Tibial nerve (tissue), 4 donors: ENCODE measurements at regions not wholly inside any gene's neighbourhood (a gene's known extent, or its start where the extent isn't known, plus 50 kb on each side); places are given as distances from the start of the nearest gene placed in this dataset.

Source experiments
- DNase-seq, 2 donors: peaks; one replicate each; pipeline ENCODE4 v3.0.0-alpha.2; 2019; ENCODE audit warnings: low spot score in 2 of 2
- H3K27ac ChIP-seq, 4 donors: fragments of 200-600 bp; sonication (generic) in 3 of 4; one replicate each; pipeline ENCODE4 v1.5.1; 2017 to 2019; ENCODE audit warnings: mild to moderate bottlenecking in 1 of 4
- H3K27me3 ChIP-seq, 2 donors: fragments of 200-600 bp; sonication (generic) in 1 of 2; one replicate each; pipeline versions ENCODE4 v1.5.1 to v1.6.0; 2017 to 2019
- H3K36me3 ChIP-seq, 3 donors: fragments of 200-600 bp; sonication (generic); one replicate each; pipeline ENCODE4 v1.5.1; 2018 to 2019
- H3K4me1 ChIP-seq, 4 donors: fragments of 200-600 bp; sonication (generic) in 3 of 4; one replicate each; pipeline ENCODE4 v1.5.1; 2017 to 2019
- H3K4me3 ChIP-seq, 4 donors: fragments of 200-600 bp; sonication (generic) in 3 of 4; one replicate each; pipeline ENCODE4 v1.5.1; 2017 to 2019; ENCODE audit warnings: mild to moderate bottlenecking in 1 of 4, moderate library complexity in 1 of 4
- H3K9me3 ChIP-seq, 4 donors: fragments of 200-600 bp; sonication (generic) in 3 of 4; one replicate each; pipeline ENCODE4 v1.5.1; 2017 to 2019
- CTCF ChIP-seq, 5 experiments: fragments of 200-600 bp in 3 of 5; fragments of 450-650 bp in 2 of 5; sonication (generic) in 3 of 5; IDR thresholded peaks; one replicate each; pipeline ENCODE4 v1.5.1; 2016 to 2019; ENCODE audit warnings: antibody characterized with exemption in 5 of 5, mild to moderate bottlenecking in 3 of 5, moderate library complexity in 2 of 5
- EP300 ChIP-seq, 2 donors: sonication (generic); formaldehyde crosslinking; IDR thresholded peaks; one replicate each; pipeline ENCODE4 v1.6.1; 2017; ENCODE audit warnings: antibody characterized with exemption in 2 of 2, mild to moderate bottlenecking in 1 of 2
- POLR2A ChIP-seq, 2 donors: fragments of 450-650 bp; IDR thresholded peaks; one replicate each; pipeline ENCODE4 v1.6.1; 2017; ENCODE audit warnings: antibody characterized with exemption in 2 of 2, mild to moderate bottlenecking in 2 of 2, moderate library complexity in 2 of 2
- WGBS, 2 donors: methylation state at CpG; one replicate each; pipeline ENCODE4 v1.1.5; 2018; 5-methylcytosine and 5-hydroxymethylcytosine counted together

- Histone ChIP-seq H3K4me1 (peaks cover 0 to 22% (median 7%) of the 10 kb centered on the region in 4 donors), H3K9me3 (no peaks in the 10 kb centered on the region), H3K27me3 (no peaks in the 10 kb centered on the region), H3K36me3 (no peaks in the 10 kb centered on the region), H3K4me3 (no peak overlapping the region), H3K27ac (peak overlapping the region in 1 of 4 donors; percentile 71)
- no peak for DNase-seq
- 88 to 91% methylated on average over 3 of the region's 3 CpGs for WGBS, 2 donors
- no peak for TF ChIP-seq EP300 (IDR thresholded peaks at IDR 0.05)
- TF ChIP-seq CTCF (IDR thresholded peaks at IDR 0.05), result no peak
- TF ChIP-seq POLR2A (IDR thresholded peaks at IDR 0.05), result no peak
Observed at GRCh38 chr11:128297805-128298204, 289.6 kb downstream of the ETS1 start.

GRCh38 chr11:128297091-128297651 is 290.2 kb downstream of the ETS1 start:
- H3K27me3 ChIP-seq, result no peaks in the 10 kb centered on the region
- no peak for DNase-seq
- no peaks in the 10 kb centered on the region for H3K9me3 ChIP-seq
- TF ChIP-seq POLR2A (IDR thresholded peaks at IDR 0.05), result no peak
- no peak for TF ChIP-seq CTCF (IDR thresholded peaks at IDR 0.05)
- H3K27ac ChIP-seq, result peak overlapping the region in 1 of 4 donors; percentile 31
- 59 to 87% methylated on average over 4 of the region's 4 CpGs for WGBS, 2 donors
- H3K4me3 ChIP-seq, result no peak overlapping the region
- no peaks in the 10 kb centered on the region for H3K36me3 ChIP-seq
- peaks cover 0 to 22% (median 7%) of the 10 kb centered on the region in 4 donors for H3K4me1 ChIP-seq

GRCh38 chr11:128294671-128295050 is 292.7 kb downstream of the ETS1 start:
- H3K27ac ChIP-seq, result no peak overlapping the region
- peaks cover 0 to 43% (median 13%) of the 10 kb centered on the region in 4 donors for H3K4me1 ChIP-seq
- 92 to 100% methylated on average over 1 of the region's 1 CpG for WGBS, 2 donors
- no peak for TF ChIP-seq POLR2A (IDR thresholded peaks at IDR 0.05)
- TF ChIP-seq EP300 (IDR thresholded peaks at IDR 0.05), result no peak
- TF ChIP-seq CTCF (IDR thresholded peaks at IDR 0.05), result no peak
- no peak for DNase-seq
- no peak overlapping the region for H3K4me3 ChIP-seq
- H3K9me3 ChIP-seq, result no peaks in the 10 kb centered on the region
- H3K36me3 ChIP-seq, result no peaks in the 10 kb centered on the region
- no peaks in the 10 kb centered on the region for H3K27me3 ChIP-seq

- WGBS, 2 donors, result 73 to 74% methylated on average over 11 of the region's 11 CpGs
- no peaks in the 10 kb centered on the region for H3K9me3 ChIP-seq
- no peak overlapping the region for H3K4me3 ChIP-seq
- no peaks in the 10 kb centered on the region for H3K27me3 ChIP-seq
- TF ChIP-seq POLR2A (IDR thresholded peaks at IDR 0.05) (no peak), EP300 (IDR thresholded peaks at IDR 0.05) (no peak), CTCF (IDR thresholded peaks at IDR 0.05) (no peak)
- DNase-seq, result no peak
- no peak overlapping the region for H3K27ac ChIP-seq
- no peaks in the 10 kb centered on the region for H3K36me3 ChIP-seq
- H3K4me1 ChIP-seq, result peaks cover 0 to 44% (median 11%) of the 10 kb centered on the region in 4 donors
Observed at GRCh38 chr11:128294001-128294670, 293.2 kb downstream of the ETS1 start.

GRCh38 chr11:128291835-128292234 is 295.5 kb downstream of the ETS1 start:
- Histone ChIP-seq H3K27me3 (no peaks in the 10 kb centered on the region), H3K36me3 (no peaks in the 10 kb centered on the region), H3K4me3 (no peak overlapping the region), H3K9me3 (no peaks in the 10 kb centered on the region), H3K27ac (peak overlapping the region in 1 of 4 donors; percentile 71), H3K4me1 (peaks cover 0 to 28% (median 7%) of the 10 kb centered on the region in 4 donors)
- DNase-seq, result no peak
- 79 to 80% methylated on average over 7 of the region's 7 CpGs for WGBS, 2 donors
- TF ChIP-seq POLR2A (IDR thresholded peaks at IDR 0.05), result no peak
- TF ChIP-seq CTCF (IDR thresholded peaks at IDR 0.05), result no peak
- TF ChIP-seq EP300 (IDR thresholded peaks at IDR 0.05), result no peak
